Nephron progenitor cell (in vitro differentiated cells): ENCODE measurements at regions not wholly inside any gene's neighbourhood (a gene's known extent, or its start where the extent isn't known, plus 50 kb on each side); places are given as distances from the start of the nearest gene placed in this dataset.

Source experiments
- DNase-seq: peaks from one replicate; pipeline ENCODE4 v3.0.0; 2021
- H3K27ac Mint-ChIP-seq: 2 replicates; pipeline ENCODE4 v1.8.0; 2021; ENCODE audit warnings: mild to moderate bottlenecking, moderate library complexity, mixed read lengths
- H3K27me3 Mint-ChIP-seq: 2 replicates; pipeline ENCODE4 v1.8.0; 2021; ENCODE audit warnings: mild to moderate bottlenecking, low read depth, mixed read lengths; ENCODE audit not compliant: poor library complexity
- H3K36me3 Mint-ChIP-seq: 2 replicates; pipeline ENCODE4 v1.8.0; 2021; ENCODE audit warnings: low read depth, mixed read lengths
- H3K4me1 Mint-ChIP-seq: 2 replicates; pipeline ENCODE4 v1.8.0; 2021; ENCODE audit warnings: mixed read lengths
- H3K4me3 Mint-ChIP-seq: 2 replicates; pipeline ENCODE4 v1.8.0; 2021; ENCODE audit warnings: mild to moderate bottlenecking, moderate library complexity, mixed read lengths
- H3K9me3 Mint-ChIP-seq: 2 replicates; pipeline ENCODE4 v1.8.0; 2021; ENCODE audit warnings: mild to moderate bottlenecking, moderate library complexity, mixed read lengths
- TF ChIP-seq, protein P1 (sequence below): fragments of 200-600 bp; sonication (generic); IDR thresholded peaks from 2 replicates; pipeline ENCODE4 v1.5.0; 2021; ENCODE audit warnings: antibody characterized with exemption

DNA sequence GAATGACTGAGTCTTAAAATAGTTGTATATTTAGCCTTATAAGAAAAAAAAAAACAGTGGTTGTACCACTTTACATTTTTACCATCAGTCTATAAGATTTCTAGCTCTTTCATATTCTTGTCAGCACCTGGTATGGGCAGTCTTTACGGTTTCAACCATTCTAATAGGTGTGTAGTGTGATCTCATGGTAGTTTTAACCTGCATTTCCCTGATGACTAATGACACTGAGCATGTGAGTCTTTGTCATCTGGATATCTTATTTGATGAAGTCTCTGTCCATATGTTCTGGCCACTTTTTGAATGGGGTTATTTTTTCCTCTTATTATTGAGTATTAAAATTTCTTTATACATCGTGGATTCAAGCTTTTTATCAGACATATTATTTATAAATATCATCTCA lies 365.3 kb upstream of the IGFBP3 start:
- Mint-ChIP-seq H3K36me3 (no peaks in the 10 kb centered on the region), H3K4me1 (peaks cover 40% of the 10 kb centered on the region), H3K4me3 (no peak overlapping the region), H3K9me3 (no peaks in the 10 kb centered on the region), H3K27ac (no peak overlapping the region), H3K27me3 (peaks cover 3% of the 10 kb centered on the region)
- DNase-seq: no peak
- TF ChIP-seq, protein P1, sequence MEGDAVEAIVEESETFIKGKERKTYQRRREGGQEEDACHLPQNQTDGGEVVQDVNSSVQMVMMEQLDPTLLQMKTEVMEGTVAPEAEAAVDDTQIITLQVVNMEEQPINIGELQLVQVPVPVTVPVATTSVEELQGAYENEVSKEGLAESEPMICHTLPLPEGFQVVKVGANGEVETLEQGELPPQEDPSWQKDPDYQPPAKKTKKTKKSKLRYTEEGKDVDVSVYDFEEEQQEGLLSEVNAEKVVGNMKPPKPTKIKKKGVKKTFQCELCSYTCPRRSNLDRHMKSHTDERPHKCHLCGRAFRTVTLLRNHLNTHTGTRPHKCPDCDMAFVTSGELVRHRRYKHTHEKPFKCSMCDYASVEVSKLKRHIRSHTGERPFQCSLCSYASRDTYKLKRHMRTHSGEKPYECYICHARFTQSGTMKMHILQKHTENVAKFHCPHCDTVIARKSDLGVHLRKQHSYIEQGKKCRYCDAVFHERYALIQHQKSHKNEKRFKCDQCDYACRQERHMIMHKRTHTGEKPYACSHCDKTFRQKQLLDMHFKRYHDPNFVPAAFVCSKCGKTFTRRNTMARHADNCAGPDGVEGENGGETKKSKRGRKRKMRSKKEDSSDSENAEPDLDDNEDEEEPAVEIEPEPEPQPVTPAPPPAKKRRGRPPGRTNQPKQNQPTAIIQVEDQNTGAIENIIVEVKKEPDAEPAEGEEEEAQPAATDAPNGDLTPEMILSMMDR: no peak

DNA sequence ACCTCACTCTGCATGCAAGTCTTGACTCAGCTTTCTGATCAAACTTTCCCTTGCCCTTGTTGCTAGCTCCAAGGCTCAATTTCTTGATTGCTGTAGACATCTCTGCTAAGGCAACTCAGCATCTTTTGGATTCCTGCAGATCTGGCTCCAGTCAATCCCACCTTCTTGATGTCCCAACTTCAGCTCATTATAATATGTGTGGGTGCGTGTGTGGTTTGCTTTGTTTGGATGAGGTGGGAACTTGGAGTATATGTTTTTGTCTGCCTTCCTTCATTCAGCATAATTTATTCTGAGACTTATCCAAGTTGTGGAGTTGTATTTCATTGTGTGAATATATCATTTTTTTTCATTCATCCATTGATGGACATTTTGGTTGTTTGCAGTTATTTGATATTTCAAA lies 364.8 kb upstream of the IGFBP3 start:
- no peaks in the 10 kb centered on the region for H3K36me3 Mint-ChIP-seq
- H3K27me3 Mint-ChIP-seq: peaks cover 3% of the 10 kb centered on the region
- DNase-seq: no peak
- H3K9me3 Mint-ChIP-seq: no peaks in the 10 kb centered on the region
- TF ChIP-seq, protein P1: no peak
- no peak overlapping the region for H3K27ac Mint-ChIP-seq
- H3K4me1 Mint-ChIP-seq: peaks cover 35% of the 10 kb centered on the region
- no peak overlapping the region for H3K4me3 Mint-ChIP-seq

DNA sequence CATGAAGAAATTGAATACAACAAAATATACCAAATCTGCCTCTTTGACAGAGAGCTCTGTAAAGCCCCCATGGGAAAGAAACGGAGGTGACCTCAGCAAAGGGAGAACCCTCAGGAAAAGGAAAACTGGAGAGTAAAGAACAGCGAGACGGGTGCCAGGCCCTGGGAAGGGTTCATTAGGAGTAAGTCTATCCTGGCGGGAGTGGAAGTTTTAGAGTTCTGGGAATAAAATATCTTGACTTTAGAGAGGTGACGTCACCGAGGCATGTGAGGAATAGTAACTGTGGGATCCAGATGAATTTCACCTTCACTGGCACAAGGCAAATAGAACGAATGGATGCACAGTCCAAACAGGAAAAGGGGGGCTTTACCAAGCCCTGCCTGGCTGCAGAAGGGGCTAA lies 362.8 kb upstream of the IGFBP3 start:
- TF ChIP-seq, protein P1: no peak
- Mint-ChIP-seq H3K27ac (peak overlapping the region; percentile 94), H3K4me3 (no peak overlapping the region), H3K4me1 (peaks cover 28% of the 10 kb centered on the region), H3K27me3 (no peaks in the 10 kb centered on the region), H3K36me3 (no peaks in the 10 kb centered on the region), H3K9me3 (peaks cover 2% of the 10 kb centered on the region)
- DNase-seq: no peak

DNA sequence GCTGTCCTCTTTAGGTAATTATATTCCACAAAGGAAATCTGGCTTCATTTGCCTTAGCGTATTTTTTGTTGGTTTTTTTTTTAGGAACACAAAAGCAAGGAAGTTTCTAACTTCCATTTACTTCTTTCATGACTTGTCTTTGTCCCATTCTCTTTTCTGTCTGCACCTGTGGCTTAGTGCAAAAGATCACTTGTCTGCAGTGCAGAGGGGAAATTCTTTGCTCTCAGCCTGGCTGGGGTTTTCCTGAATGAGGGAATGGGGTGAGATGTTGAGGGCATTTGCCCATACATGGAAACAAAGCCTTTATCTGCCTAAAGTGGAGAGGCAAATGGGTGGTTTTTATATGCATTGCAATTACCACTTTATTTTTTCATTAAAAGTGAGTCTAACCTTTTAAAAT lies 361.1 kb upstream of the IGFBP3 start:
- no peak overlapping the region for H3K4me3 Mint-ChIP-seq
- DNase-seq: no peak
- no peaks in the 10 kb centered on the region for H3K36me3 Mint-ChIP-seq
- H3K9me3 Mint-ChIP-seq: peaks cover 17% of the 10 kb centered on the region
- no peaks in the 10 kb centered on the region for H3K27me3 Mint-ChIP-seq
- no peak overlapping the region for H3K27ac Mint-ChIP-seq
- TF ChIP-seq, protein P1: no peak
- peaks cover 28% of the 10 kb centered on the region for H3K4me1 Mint-ChIP-seq

DNA sequence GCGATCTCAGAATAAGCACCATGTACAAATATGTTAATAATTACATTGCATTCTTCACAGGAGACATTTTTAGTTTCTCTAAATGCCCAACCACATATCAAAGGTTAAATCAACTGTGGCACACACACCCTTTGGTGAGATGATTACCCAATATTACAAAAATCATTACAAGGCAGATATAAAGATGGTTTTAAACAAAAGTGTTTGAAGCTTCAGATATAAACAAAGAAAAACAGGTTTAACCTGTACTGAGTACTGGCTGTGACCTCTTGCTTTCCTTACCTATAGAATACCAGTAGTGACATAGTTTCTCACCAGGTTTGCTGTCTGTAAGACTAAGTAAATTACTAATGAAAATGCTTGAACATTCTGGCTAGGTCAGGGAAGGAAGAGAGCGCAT lies 360.0 kb upstream of the IGFBP3 start:
- H3K27ac Mint-ChIP-seq: no peak overlapping the region
- H3K4me1 Mint-ChIP-seq: peaks cover 28% of the 10 kb centered on the region

DNA sequence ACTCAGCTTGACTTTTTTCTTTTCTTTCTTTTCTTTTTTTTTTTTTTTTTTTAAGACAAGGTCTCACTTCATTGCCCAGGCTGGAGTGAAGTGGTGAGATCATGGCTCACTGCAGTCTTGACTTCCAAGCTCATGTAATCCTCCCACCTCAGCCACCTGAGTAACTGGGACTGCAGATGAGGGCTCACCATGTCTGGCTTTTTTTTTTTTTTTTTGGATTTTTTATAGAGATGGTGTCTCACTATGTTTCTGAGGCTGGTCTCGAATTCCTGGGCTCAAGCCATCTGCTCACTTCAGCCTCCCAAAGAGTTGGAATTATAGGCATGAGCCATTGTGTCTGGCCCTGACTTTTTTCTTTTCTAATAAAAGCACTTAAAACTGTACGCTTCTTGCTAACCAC lies 358.2 kb upstream of the IGFBP3 start:
- H3K4me1 Mint-ChIP-seq: peaks cover 11% of the 10 kb centered on the region
- H3K36me3 Mint-ChIP-seq: no peaks in the 10 kb centered on the region
- H3K4me3 Mint-ChIP-seq: no peak overlapping the region
- H3K27ac Mint-ChIP-seq: no peak overlapping the region
- peaks cover 7% of the 10 kb centered on the region for H3K27me3 Mint-ChIP-seq
- H3K9me3 Mint-ChIP-seq: peaks cover 17% of the 10 kb centered on the region
- TF ChIP-seq, protein P1: no peak
- no peak for DNase-seq

More for the DNA sequence above, 360.0 kb upstream of the IGFBP3 start:
- no peak overlapping the region for H3K4me3 Mint-ChIP-seq
- no peaks in the 10 kb centered on the region for H3K36me3 Mint-ChIP-seq
- H3K9me3 Mint-ChIP-seq: peaks cover 17% of the 10 kb centered on the region
- peaks cover 3% of the 10 kb centered on the region for H3K27me3 Mint-ChIP-seq
- DNase-seq: no peak
- TF ChIP-seq, protein P1: no peak
